ENCODE measurements at regions not wholly inside any gene's neighbourhood (a gene's known extent, or its start where the extent isn't known, plus 50 kb on each side); places are given as distances from the start of the nearest gene placed in this dataset.

DNA sequence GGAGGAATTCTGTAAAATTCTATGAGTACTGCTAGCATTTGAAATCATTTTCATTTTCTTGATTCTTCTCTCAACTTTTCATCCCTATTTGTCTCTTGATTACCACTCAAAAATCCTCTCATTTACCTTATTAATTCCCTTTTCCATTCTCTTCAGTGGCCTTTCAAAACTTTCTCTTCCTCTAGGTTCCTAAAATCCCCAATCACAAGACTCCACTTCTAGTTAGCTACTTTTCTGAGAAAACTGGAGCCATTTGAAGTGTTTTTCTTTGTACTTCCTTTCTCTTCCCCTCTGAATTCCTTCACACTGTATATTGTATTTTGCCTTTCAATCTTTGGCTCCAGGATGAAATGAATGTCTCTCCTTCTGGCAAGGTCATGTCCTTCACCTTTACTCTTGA lies 61.3 kb upstream of the NR4A3 start:
- Histone ChIP-seq H3K36me3 (no peaks in the 10 kb centered on the region), H3K27ac (no peak overlapping the region), H3K4me1 (no peaks in the 10 kb centered on the region), H3K4me3 (no peak overlapping the region), H3K27me3 (no peaks in the 10 kb centered on the region), H3K9me3 (no peaks in the 10 kb centered on the region)
- ATAC-seq (no peak), DNase-seq (no peak)
- intact Hi-C loops (cut with DNase I), result no loop called here
- TF ChIP-seq, protein P1, sequence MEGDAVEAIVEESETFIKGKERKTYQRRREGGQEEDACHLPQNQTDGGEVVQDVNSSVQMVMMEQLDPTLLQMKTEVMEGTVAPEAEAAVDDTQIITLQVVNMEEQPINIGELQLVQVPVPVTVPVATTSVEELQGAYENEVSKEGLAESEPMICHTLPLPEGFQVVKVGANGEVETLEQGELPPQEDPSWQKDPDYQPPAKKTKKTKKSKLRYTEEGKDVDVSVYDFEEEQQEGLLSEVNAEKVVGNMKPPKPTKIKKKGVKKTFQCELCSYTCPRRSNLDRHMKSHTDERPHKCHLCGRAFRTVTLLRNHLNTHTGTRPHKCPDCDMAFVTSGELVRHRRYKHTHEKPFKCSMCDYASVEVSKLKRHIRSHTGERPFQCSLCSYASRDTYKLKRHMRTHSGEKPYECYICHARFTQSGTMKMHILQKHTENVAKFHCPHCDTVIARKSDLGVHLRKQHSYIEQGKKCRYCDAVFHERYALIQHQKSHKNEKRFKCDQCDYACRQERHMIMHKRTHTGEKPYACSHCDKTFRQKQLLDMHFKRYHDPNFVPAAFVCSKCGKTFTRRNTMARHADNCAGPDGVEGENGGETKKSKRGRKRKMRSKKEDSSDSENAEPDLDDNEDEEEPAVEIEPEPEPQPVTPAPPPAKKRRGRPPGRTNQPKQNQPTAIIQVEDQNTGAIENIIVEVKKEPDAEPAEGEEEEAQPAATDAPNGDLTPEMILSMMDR (IDR thresholded peaks at IDR 0.05), result no peak

DNA sequence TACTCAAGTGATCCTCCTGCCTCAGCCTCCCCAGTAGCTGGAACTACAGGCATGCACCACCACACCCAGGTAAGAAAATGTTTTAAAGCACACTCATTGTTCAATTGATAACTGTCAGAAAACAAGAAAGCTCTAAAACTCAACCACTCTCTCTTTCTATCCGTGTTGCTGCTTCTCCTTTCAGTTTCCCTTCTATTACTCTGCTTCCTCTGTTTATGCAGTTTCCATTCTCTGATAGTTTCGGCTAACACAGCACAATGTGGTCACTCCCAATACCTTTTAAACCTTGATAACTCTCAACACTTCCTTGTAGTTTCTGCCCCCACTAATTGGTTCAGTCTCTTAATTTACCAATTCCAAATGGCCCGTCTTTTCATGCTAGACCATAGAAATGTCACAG lies 59.2 kb upstream of the NR4A3 start:
- H3K27ac ChIP-seq, result no peak overlapping the region
- no peaks in the 10 kb centered on the region for H3K4me1 ChIP-seq
- no peak for DNase-seq
- no peak overlapping the region for H3K4me3 ChIP-seq
- ATAC-seq, result no peak
- no peaks in the 10 kb centered on the region for H3K9me3 ChIP-seq
- no peaks in the 10 kb centered on the region for H3K36me3 ChIP-seq
- H3K27me3 ChIP-seq, result no peaks in the 10 kb centered on the region
- TF ChIP-seq, protein P1 (IDR thresholded peaks at IDR 0.05), result no peak
- intact Hi-C loops (cut with DNase I), result no loop called here

Measured in left lung (tissue), 4 donors.